ENCODE measurements at regions not wholly inside any gene's neighbourhood (a gene's known extent, or its start where the extent isn't known, plus 50 kb on each side); places are given as distances from the start of the nearest gene placed in this dataset.

- no peak overlapping the region for H3K4me3 ChIP-seq
- H3K9me3 ChIP-seq: peaks cover 0 to 6% (median 0%) of the 10 kb centered on the region in 11 donors
- ATAC-seq: no peak
- DNase-seq: no peak
- H3K27me3 ChIP-seq: no peaks in the 10 kb centered on the region
- no peaks in the 10 kb centered on the region for H3K36me3 ChIP-seq
- H3K4me1 ChIP-seq: no peaks in the 10 kb centered on the region
- intact Hi-C loops (cut with DNase I): loop anchor here in 1 of 10 donors (10.0 kb wide), 1 partner anchor 207 kb away; no protein-coding TSS in a partner anchor
- no peak overlapping the region for H3K27ac ChIP-seq
- TF ChIP-seq, protein P1, sequence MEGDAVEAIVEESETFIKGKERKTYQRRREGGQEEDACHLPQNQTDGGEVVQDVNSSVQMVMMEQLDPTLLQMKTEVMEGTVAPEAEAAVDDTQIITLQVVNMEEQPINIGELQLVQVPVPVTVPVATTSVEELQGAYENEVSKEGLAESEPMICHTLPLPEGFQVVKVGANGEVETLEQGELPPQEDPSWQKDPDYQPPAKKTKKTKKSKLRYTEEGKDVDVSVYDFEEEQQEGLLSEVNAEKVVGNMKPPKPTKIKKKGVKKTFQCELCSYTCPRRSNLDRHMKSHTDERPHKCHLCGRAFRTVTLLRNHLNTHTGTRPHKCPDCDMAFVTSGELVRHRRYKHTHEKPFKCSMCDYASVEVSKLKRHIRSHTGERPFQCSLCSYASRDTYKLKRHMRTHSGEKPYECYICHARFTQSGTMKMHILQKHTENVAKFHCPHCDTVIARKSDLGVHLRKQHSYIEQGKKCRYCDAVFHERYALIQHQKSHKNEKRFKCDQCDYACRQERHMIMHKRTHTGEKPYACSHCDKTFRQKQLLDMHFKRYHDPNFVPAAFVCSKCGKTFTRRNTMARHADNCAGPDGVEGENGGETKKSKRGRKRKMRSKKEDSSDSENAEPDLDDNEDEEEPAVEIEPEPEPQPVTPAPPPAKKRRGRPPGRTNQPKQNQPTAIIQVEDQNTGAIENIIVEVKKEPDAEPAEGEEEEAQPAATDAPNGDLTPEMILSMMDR (IDR thresholded peaks at IDR 0.05): no peak
These were observed 257.8 kb downstream of the ETV1 start for GRCh38 chr7:13731643-13732042.

- H3K27ac ChIP-seq: no peak overlapping the region
- H3K4me3 ChIP-seq: no peak overlapping the region
- DNase-seq (no peak), ATAC-seq (no peak)
- H3K27me3 ChIP-seq: no peaks in the 10 kb centered on the region
- H3K4me1 ChIP-seq: peaks cover 0 to 12% (median 5%) of the 10 kb centered on the region in 9 donors
- WGBS, 2 donors: 58 to 60% methylated on average over 2 of the region's 2 CpGs
- H3K36me3 ChIP-seq: no peaks in the 10 kb centered on the region
- intact Hi-C loops (cut with DNase I): loop anchor here in 1 of 10 donors (10.0 kb wide), 1 partner anchor 213 kb away; no protein-coding TSS in a partner anchor
- TF ChIP-seq, protein P1 (IDR thresholded peaks at IDR 0.05): no peak
- no peaks in the 10 kb centered on the region for H3K9me3 ChIP-seq
These were observed 251.9 kb downstream of the ETV1 start for GRCh38 chr7:13737563-13737962.

GRCh38 chr7:13742126-13742525 is 247.3 kb downstream of the ETV1 start:
- TF ChIP-seq, protein P1 (IDR thresholded peaks at IDR 0.05): no peak
- Histone ChIP-seq H3K4me3 (no peak overlapping the region), H3K4me1 (peaks cover 0 to 16% (median 10%) of the 10 kb centered on the region in 9 donors), H3K36me3 (no peaks in the 10 kb centered on the region), H3K9me3 (no peaks in the 10 kb centered on the region), H3K27ac (peak overlapping the region in 1 of 10 donors; percentile 25), H3K27me3 (no peaks in the 10 kb centered on the region)
- WGBS, 2 donors: 54 to 55% methylated on average over 2 of the region's 2 CpGs
- peak; percentile 49 to 80 (median 68) for ATAC-seq
- no peak for DNase-seq
- intact Hi-C loops (cut with DNase I): loop anchor here in 6 of 10 donors (5.0 to 10.0 kb wide), 4 partner anchors 215 to 460 kb away; no protein-coding TSS in a partner anchor

- ATAC-seq (peak in 7 of 8 donors; percentile 59 to 81 (median 70)), DNase-seq (peak in 1 of 2 donors; percentile 18)
- 12 to 23% methylated on average over 1 of the region's 1 CpG for WGBS, 2 donors
- Histone ChIP-seq H3K27me3 (no peaks in the 10 kb centered on the region), H3K9me3 (no peaks in the 10 kb centered on the region), H3K36me3 (no peaks in the 10 kb centered on the region), H3K27ac (no peak overlapping the region), H3K4me1 (peaks cover 0 to 16% (median 10%) of the 10 kb centered on the region in 9 donors), H3K4me3 (no peak overlapping the region)
- TF ChIP-seq, protein P1 (IDR thresholded peaks at IDR 0.05): peak; percentile 10 to 65 (median 52)
- intact Hi-C loops (cut with DNase I): loop anchor here in 6 of 10 donors (5.0 to 10.0 kb wide), 4 partner anchors 216 to 461 kb away; no protein-coding TSS in a partner anchor
These were observed 246.7 kb downstream of the ETV1 start for GRCh38 chr7:13742811-13743210.

Data from heart right ventricle (tissue), 16 donors.